GM06990 (cell line): ENCODE measurements at regions not wholly inside any gene's neighbourhood (a gene's known extent, or its start where the extent isn't known, plus 50 kb on each side); places are given as distances from the start of the nearest gene placed in this dataset.

ENCODE experiments used
- DNase-seq: peaks from one replicate; pipeline ENCODE4 v3.0.0-alpha.2; 2011; ENCODE audit not compliant: insufficient read length; ENCODE audit errors: extremely low read depth
- H3K27me3 ChIP-seq: replicated peaks from 2 replicates; pipeline ENCODE4 v1.6.0; 2011; ENCODE audit warnings: low read length; ENCODE audit not compliant: control insufficient read depth, insufficient read depth
- H3K36me3 ChIP-seq: 2 replicates; pipeline ENCODE4 v1.5.1; 2011; ENCODE audit warnings: low read length; ENCODE audit not compliant: control insufficient read depth, insufficient read depth
- H3K4me3 ChIP-seq: replicated peaks from 2 replicates; pipeline ENCODE4 v1.5.1; 2011; ENCODE audit warnings: low read depth, mild to moderate bottlenecking, control low read depth, low read length
- CTCF ChIP-seq: IDR thresholded peaks from 2 replicates; pipeline ENCODE4 v1.5.1; 2011; ENCODE audit warnings: low read length, control low read depth, mild to moderate bottlenecking, inconsistent platforms; ENCODE audit not compliant: insufficient read depth, poor library complexity, severe bottlenecking

- Histone ChIP-seq H3K4me3 (no peak overlapping the region), H3K36me3 (no peaks in the 10 kb centered on the region), H3K27me3 (no peaks in the 10 kb centered on the region)
- TF ChIP-seq CTCF: no peak
- no peak for DNase-seq
Observed at GRCh38 chr3:165451371-165452070, 255.3 kb upstream of the SLITRK3 start.

GRCh38 chr3:165446555-165446954, 250.4 kb upstream of the SLITRK3 start:
- TF ChIP-seq CTCF: no peak
- H3K27me3 ChIP-seq: no peaks in the 10 kb centered on the region
- no peak for DNase-seq
- H3K36me3 ChIP-seq: no peaks in the 10 kb centered on the region
- no peak overlapping the region for H3K4me3 ChIP-seq

GRCh38 chr3:165444745-165445144, 248.6 kb upstream of the SLITRK3 start:
- no peaks in the 10 kb centered on the region for H3K27me3 ChIP-seq
- no peak for DNase-seq
- TF ChIP-seq CTCF: no peak
- H3K36me3 ChIP-seq: no peaks in the 10 kb centered on the region
- no peak overlapping the region for H3K4me3 ChIP-seq

- no peaks in the 10 kb centered on the region for H3K36me3 ChIP-seq
- H3K4me3 ChIP-seq: no peak overlapping the region
- no peak for TF ChIP-seq CTCF
- H3K27me3 ChIP-seq: no peaks in the 10 kb centered on the region
- DNase-seq: no peak
Observed at GRCh38 chr3:165443664-165444063, 247.5 kb upstream of the SLITRK3 start.

GRCh38 chr3:165442061-165442460, 245.9 kb upstream of the SLITRK3 start:
- no peaks in the 10 kb centered on the region for H3K27me3 ChIP-seq
- no peak overlapping the region for H3K4me3 ChIP-seq
- H3K36me3 ChIP-seq: no peaks in the 10 kb centered on the region
- TF ChIP-seq CTCF: no peak
- DNase-seq: no peak

- Histone ChIP-seq H3K4me3 (no peak overlapping the region; the same call in 1 of the 2 replicates), H3K27me3 (no peaks in the 10 kb centered on the region), H3K36me3 (no peaks in the 10 kb centered on the region)
- no peak for DNase-seq
- no peak for TF ChIP-seq CTCF
Observed at GRCh38 chr3:165440380-165440779, 244.2 kb upstream of the SLITRK3 start.
